Adrenal gland (tissue), 9 donors: ENCODE measurements at regions not wholly inside any gene's neighbourhood (a gene's known extent, or its start where the extent isn't known, plus 50 kb on each side); places are given as distances from the start of the nearest gene placed in this dataset.

Experiments used
- DNase-seq, 7 donors: peaks; one replicate each; pipeline ENCODE4 v3.0.0-alpha.2; 2019 to 2020
- H3K27ac ChIP-seq, 5 donors: fragments of 200-600 bp; sonication (generic) in 4 of 5; 1 replicate in 3 of 5; 2 replicates in 2 of 5; pipeline versions ENCODE4 v1.5.1 to v1.8.0; 2016 to 2020; ENCODE audit warnings: mild to moderate bottlenecking in 1 of 5
- H3K27me3 ChIP-seq: fragments of 200-600 bp; 2 replicates; pipeline ENCODE4 v1.8.0; 2021
- H3K36me3 ChIP-seq, 2 donors: fragments of 200-600 bp; replicated peaks in 1 of 2; 1 replicate in 1 of 2; 2 replicates in 1 of 2; pipeline versions ENCODE4 v1.5.1 to v1.8.0; 2018 to 2022
- H3K4me1 ChIP-seq, 2 donors: fragments of 200-600 bp; replicated peaks in 1 of 2; 1 replicate in 1 of 2; 2 replicates in 1 of 2; pipeline versions ENCODE4 v1.5.1 to v1.8.0; 2018 to 2021
- H3K4me3 ChIP-seq, 4 donors: fragments of 200-600 bp; sonication (generic) in 3 of 4; one replicate each; pipeline ENCODE4 v1.5.1; 2016 to 2018
- H3K9me3 ChIP-seq, 3 donors: fragments of 200-600 bp; sonication (generic) in 1 of 3; replicated peaks in 1 of 3; 1 replicate in 2 of 3; 2 replicates in 1 of 3; pipeline versions ENCODE4 v1.5.1 to v1.8.0; 2016 to 2021
- CTCF ChIP-seq, 6 experiments: fragments of 450-650 bp in 4 of 6; fragments of 200-600 bp in 2 of 6; sonication (generic) in 1 of 6; IDR thresholded peaks; 1 replicate in 5 of 6; 2 replicates in 1 of 6; pipeline versions ENCODE4 v1.5.1 to v1.8.0; 2016 to 2021; ENCODE audit warnings: antibody characterized with exemption in 6 of 6, mild to moderate bottlenecking in 2 of 6, moderate library complexity in 1 of 6
- POLR2A ChIP-seq, 2 donors: fragments of 450-650 bp; IDR thresholded peaks; one replicate each; pipeline ENCODE4 v1.6.1; 2017; ENCODE audit warnings: antibody characterized with exemption in 2 of 2, mild to moderate bottlenecking in 2 of 2, moderate library complexity in 1 of 2
- WGBS, 4 donors: extraction: QIAGEN DNeasy Blood & Tissue Kit in 2 of 4; methylation state at CpG; one replicate each; pipeline versions ENCODE4 v1.1.5 to v1.1.7; 2013 to 2017; 5-methylcytosine and 5-hydroxymethylcytosine counted together
- intact Hi-C, 2 donors: fragments of 100-400 bp; cut with DNase I; formaldehyde crosslinking; loops; one replicate each; pipeline versions ENCODE4 v1.14.1 to v1.15.0; 2022 to 2023
- donor health status: healthy with polysubstance abuse.
- donor health status: Bipolar disorder and iron deficiency.
- donor health status: DM: yes; HTN: yes; CAD: no.
- donor health status: DM: no; HTN: no; CAD: no.
- donor health status: DM: no; HTN: no; CAD: no.

- no peak for DNase-seq
- intact Hi-C loops = no loop called here
- H3K4me1 ChIP-seq = no peaks in the 10 kb centered on the region
- TF ChIP-seq CTCF (IDR thresholded peaks at IDR 0.05) (no peak), POLR2A (IDR thresholded peaks at IDR 0.05) (no peak)
- no peak overlapping the region for H3K27ac ChIP-seq
- H3K27me3 ChIP-seq = no peaks in the 10 kb centered on the region
- no peaks in the 10 kb centered on the region for H3K36me3 ChIP-seq
- H3K4me3 ChIP-seq = no peak overlapping the region
- no peaks in the 10 kb centered on the region for H3K9me3 ChIP-seq
Observed at GRCh38 chr13:87130423-87130822, 540.7 kb upstream of the SLITRK5 start.

- TF ChIP-seq CTCF (IDR thresholded peaks at IDR 0.05) (no peak), POLR2A (IDR thresholded peaks at IDR 0.05) (no peak)
- Histone ChIP-seq H3K27ac (no peak overlapping the region), H3K4me3 (no peak overlapping the region), H3K4me1 (no peaks in the 10 kb centered on the region), H3K27me3 (no peaks in the 10 kb centered on the region), H3K9me3 (no peaks in the 10 kb centered on the region), H3K36me3 (no peaks in the 10 kb centered on the region)
- 47 to 63% (median 52%) methylated on average over 2 of the region's 2 CpGs for WGBS, 4 donors
- no peak for DNase-seq
- intact Hi-C loops = no loop called here
Observed at GRCh38 chr13:87131611-87132010, 539.6 kb upstream of the SLITRK5 start.

GRCh38 chr13:87138866-87139265 lies 532.3 kb upstream of the SLITRK5 start:
- H3K27me3 ChIP-seq = no peaks in the 10 kb centered on the region
- H3K4me3 ChIP-seq = no peak overlapping the region
- intact Hi-C loops = no loop called here
- H3K27ac ChIP-seq = no peak overlapping the region
- H3K9me3 ChIP-seq = no peaks in the 10 kb centered on the region
- 86 to 92% (median 90%) methylated on average over 3 of the region's 3 CpGs for WGBS, 4 donors
- no peak for TF ChIP-seq POLR2A (IDR thresholded peaks at IDR 0.05)
- no peak for TF ChIP-seq CTCF (IDR thresholded peaks at IDR 0.05)
- no peaks in the 10 kb centered on the region for H3K36me3 ChIP-seq
- H3K4me1 ChIP-seq = no peaks in the 10 kb centered on the region
- no peak for DNase-seq

- no peaks in the 10 kb centered on the region for H3K9me3 ChIP-seq
- H3K27ac ChIP-seq = no peak overlapping the region
- no peak for DNase-seq
- intact Hi-C loops = no loop called here
- H3K27me3 ChIP-seq = no peaks in the 10 kb centered on the region
- no peak for TF ChIP-seq POLR2A (IDR thresholded peaks at IDR 0.05)
- no peak for TF ChIP-seq CTCF (IDR thresholded peaks at IDR 0.05)
- H3K4me3 ChIP-seq = no peak overlapping the region
- no peaks in the 10 kb centered on the region for H3K4me1 ChIP-seq
- no peaks in the 10 kb centered on the region for H3K36me3 ChIP-seq
Observed at GRCh38 chr13:87147076-87147475, 524.1 kb upstream of the SLITRK5 start.
